Lung (tissue), 11 donors: ENCODE measurements at regions not wholly inside any gene's neighbourhood (a gene's known extent, or its start where the extent isn't known, plus 50 kb on each side); places are given as distances from the start of the nearest gene placed in this dataset.

Source experiments
- ATAC-seq: fragments of 200-7000 bp; cut with Tn5 transposase; one replicate; pipeline ENCODE4 v1.9.1; 2020; ENCODE audit warnings: moderate number of reproducible peaks; ENCODE audit not compliant: insufficient read depth, low FRiP score
- DNase-seq, 3 donors: peaks; one replicate each; pipeline ENCODE4 v3.0.0-alpha.2; 2013 to 2017
- H3K27ac ChIP-seq, 2 donors: one replicate each; pipeline ENCODE4 v1.5.1; 2013; ENCODE audit warnings: mild to moderate bottlenecking in 2 of 2, moderate library complexity in 2 of 2, control low read depth in 1 of 2, inconsistent platforms in 1 of 2, low read depth in 1 of 2, low read length in 1 of 2
- H3K27me3 ChIP-seq, 3 donors: one replicate each; pipeline ENCODE4 v1.5.1; 2013; ENCODE audit warnings: low read length in 2 of 3; ENCODE audit not compliant: control insufficient read depth in 3 of 3, insufficient read depth in 3 of 3
- H3K36me3 ChIP-seq, 4 donors: one replicate each; pipeline ENCODE4 v1.5.1; 2013; ENCODE audit warnings: low read length in 4 of 4, mild to moderate bottlenecking in 1 of 4, moderate library complexity in 1 of 4; ENCODE audit not compliant: control insufficient read depth in 4 of 4, insufficient read depth in 4 of 4
- H3K4me1 ChIP-seq, 5 donors: one replicate each; pipeline ENCODE4 v1.5.1; 2013; ENCODE audit warnings: low read length in 5 of 5, mild to moderate bottlenecking in 2 of 5, moderate library complexity in 1 of 5; ENCODE audit not compliant: control insufficient read depth in 5 of 5, insufficient read depth in 5 of 5
- H3K4me3 ChIP-seq: one replicate; pipeline ENCODE4 v1.5.1; 2013; ENCODE audit warnings: mild to moderate bottlenecking, control low read depth, moderate library complexity
- H3K9ac ChIP-seq, 2 donors: one replicate each; pipeline ENCODE4 v1.5.1; 2013; ENCODE audit warnings: low read length in 2 of 2, control low read depth in 1 of 2; ENCODE audit not compliant: insufficient read depth in 1 of 2
- H3K9me3 ChIP-seq, 4 donors: one replicate each; pipeline ENCODE4 v1.5.1; 2013; ENCODE audit warnings: low read length in 3 of 4, mild to moderate bottlenecking in 1 of 4, moderate library complexity in 1 of 4; ENCODE audit not compliant: control insufficient read depth in 4 of 4, insufficient read depth in 3 of 4
- WGBS, 2 donors: extraction: QIAGEN DNeasy Blood & Tissue Kit; methylation state at CpG; one replicate each; pipeline ENCODE4 v1.1.7; 2013; 5-methylcytosine and 5-hydroxymethylcytosine counted together
- TF ChIP-seq, protein P1 (sequence below): IDR thresholded peaks from 2 replicates; pipeline ENCODE4 v1.5.1; 2012; ENCODE audit warnings: mild to moderate bottlenecking; ENCODE audit errors: control extremely low read depth, extremely low read depth
- donor health status: control.
- donor health status: control.
- donor health status: Bipolar disorder and iron deficiency.
- donor health status: healthy.
- donor health status: DM: yes; HTN: yes; CAD: no.

DNA sequence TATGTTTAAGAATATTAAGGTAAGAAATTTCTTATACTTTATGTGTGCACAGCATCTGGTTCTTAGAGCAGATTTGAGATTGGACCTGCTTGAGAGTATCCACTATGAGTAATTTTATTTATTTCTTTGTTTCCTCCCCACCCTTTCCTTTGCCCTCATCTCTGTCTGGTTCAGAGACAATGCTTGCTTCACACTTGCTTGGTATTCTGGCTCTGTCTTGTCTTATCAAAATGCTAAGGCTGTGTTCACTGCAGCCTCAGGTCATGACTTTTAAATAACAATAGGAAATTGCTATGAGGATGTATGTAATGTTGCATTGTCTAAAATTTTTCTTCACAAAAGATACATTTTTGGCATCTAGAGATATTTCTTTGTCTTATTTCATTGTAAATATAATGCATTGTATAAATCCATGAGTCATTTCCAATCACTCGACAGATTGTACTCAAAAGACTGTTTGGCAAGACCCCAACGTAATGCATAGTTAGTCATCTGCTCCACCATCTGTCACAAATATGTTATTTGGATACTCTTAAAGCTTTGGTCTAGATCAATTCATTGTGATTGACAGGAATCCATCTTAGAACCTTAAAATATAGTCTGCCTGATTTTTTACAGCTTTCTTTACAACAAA, 395.7 kb downstream of the AASDHPPT start:
- ATAC-seq (no peak), DNase-seq (no peak)
- WGBS, 2 donors = 66 to 67% methylated on average over 2 of the region's 2 CpGs
- Histone ChIP-seq H3K4me3 (no peak overlapping the region), H3K4me1 (peaks cover 0 to 2% (median 0%) of the 10 kb centered on the region in 5 donors), H3K9ac (no peak overlapping the region), H3K36me3 (no peaks in the 10 kb centered on the region), H3K9me3 (peaks cover 0 to 2% (median 0%) of the 10 kb centered on the region in 4 donors), H3K27ac (no peak overlapping the region), H3K27me3 (no peaks in the 10 kb centered on the region)
- TF ChIP-seq, protein P1, sequence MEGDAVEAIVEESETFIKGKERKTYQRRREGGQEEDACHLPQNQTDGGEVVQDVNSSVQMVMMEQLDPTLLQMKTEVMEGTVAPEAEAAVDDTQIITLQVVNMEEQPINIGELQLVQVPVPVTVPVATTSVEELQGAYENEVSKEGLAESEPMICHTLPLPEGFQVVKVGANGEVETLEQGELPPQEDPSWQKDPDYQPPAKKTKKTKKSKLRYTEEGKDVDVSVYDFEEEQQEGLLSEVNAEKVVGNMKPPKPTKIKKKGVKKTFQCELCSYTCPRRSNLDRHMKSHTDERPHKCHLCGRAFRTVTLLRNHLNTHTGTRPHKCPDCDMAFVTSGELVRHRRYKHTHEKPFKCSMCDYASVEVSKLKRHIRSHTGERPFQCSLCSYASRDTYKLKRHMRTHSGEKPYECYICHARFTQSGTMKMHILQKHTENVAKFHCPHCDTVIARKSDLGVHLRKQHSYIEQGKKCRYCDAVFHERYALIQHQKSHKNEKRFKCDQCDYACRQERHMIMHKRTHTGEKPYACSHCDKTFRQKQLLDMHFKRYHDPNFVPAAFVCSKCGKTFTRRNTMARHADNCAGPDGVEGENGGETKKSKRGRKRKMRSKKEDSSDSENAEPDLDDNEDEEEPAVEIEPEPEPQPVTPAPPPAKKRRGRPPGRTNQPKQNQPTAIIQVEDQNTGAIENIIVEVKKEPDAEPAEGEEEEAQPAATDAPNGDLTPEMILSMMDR = no peak

DNA sequence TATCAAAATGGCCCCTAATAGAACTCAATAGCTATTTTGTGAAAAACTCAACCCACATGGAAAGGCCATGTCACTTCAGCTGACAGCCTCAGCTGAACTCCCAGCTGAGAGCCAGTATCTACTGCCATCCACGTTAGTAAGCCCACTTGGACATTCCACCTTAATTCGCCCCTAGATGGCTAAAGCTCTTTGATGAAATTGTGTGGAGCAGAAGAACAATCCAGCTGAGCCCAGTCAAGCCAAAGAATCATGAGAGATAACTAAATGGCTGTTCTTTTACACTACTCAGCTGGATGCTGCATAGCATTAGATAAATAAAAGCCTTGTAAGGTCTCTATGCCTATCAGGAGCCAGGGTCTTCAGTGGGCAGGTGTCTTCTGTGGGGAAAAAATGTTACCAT, 396.8 kb downstream of the AASDHPPT start:
- TF ChIP-seq, protein P1 = no peak
- Histone ChIP-seq H3K4me3 (no peak overlapping the region), H3K27me3 (no peaks in the 10 kb centered on the region), H3K27ac (no peak overlapping the region), H3K9me3 (peaks cover 0 to 2% (median 0%) of the 10 kb centered on the region in 4 donors), H3K9ac (no peak overlapping the region), H3K36me3 (no peaks in the 10 kb centered on the region), H3K4me1 (no peaks in the 10 kb centered on the region)
- DNase-seq = no peak
- 86 to 91% methylated on average over 2 of the region's 2 CpGs for WGBS, 2 donors
- ATAC-seq = no peak

DNA sequence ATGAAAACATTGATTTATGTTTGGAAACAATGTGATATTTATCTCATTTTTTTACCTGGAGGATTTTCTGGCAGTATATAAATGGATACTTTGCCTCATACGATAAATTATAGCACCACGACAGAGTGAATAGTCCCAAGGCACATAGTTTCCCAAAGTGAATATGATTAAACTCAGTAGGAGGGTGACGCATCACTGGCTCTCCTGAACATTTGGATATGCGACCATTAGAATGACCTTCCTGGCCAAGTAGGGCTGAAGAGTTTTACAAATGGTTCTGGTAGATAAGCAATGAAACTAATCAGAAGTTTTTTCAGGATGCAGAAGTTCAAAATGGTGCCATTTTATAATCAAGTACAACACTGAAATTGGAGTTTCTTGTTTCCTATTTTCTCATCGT, 397.7 kb downstream of the AASDHPPT start:
- Histone ChIP-seq H3K9me3 (peaks cover 0 to 2% (median 0%) of the 10 kb centered on the region in 4 donors), H3K4me3 (no peak overlapping the region), H3K27me3 (no peaks in the 10 kb centered on the region), H3K27ac (no peak overlapping the region), H3K36me3 (no peaks in the 10 kb centered on the region), H3K9ac (no peak overlapping the region), H3K4me1 (no peaks in the 10 kb centered on the region)
- TF ChIP-seq, protein P1 = no peak
- 79 to 92% methylated on average over 5 of the region's 5 CpGs for WGBS, 2 donors
- no peak for DNase-seq
- ATAC-seq = no peak

DNA sequence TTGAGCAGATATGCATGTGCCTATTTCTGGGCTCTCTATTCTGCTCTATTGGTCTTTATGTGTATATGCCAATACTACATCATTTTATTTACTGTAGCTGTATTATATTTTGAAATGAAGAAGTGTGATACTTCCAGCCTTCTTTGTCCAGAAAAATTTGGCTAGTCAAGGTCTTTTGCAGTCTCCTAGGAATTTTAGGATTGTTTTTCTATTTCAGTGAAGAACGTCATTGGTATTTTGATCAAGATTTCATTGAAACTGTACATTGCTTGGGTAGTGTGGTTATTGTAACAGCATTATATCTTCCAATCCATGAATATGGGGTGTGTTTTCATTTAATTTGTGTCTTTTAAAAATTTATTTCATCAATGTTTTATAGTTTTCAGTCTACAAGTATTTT, 400.3 kb downstream of the AASDHPPT start:
- 86 to 90% methylated on average over 1 of the region's 1 CpG for WGBS, 2 donors
- no peaks in the 10 kb centered on the region for H3K36me3 ChIP-seq
- TF ChIP-seq, protein P1 = no peak
- DNase-seq (no peak), ATAC-seq (no peak)
- no peak overlapping the region for H3K27ac ChIP-seq
- H3K27me3 ChIP-seq = no peaks in the 10 kb centered on the region
- H3K9ac ChIP-seq = no peak overlapping the region
- peaks cover 0 to 2% (median 0%) of the 10 kb centered on the region in 5 donors for H3K4me1 ChIP-seq
- H3K4me3 ChIP-seq = no peak overlapping the region
- peaks cover 0 to 2% (median 0%) of the 10 kb centered on the region in 4 donors for H3K9me3 ChIP-seq
